ENCODE measurements at regions not wholly inside any gene's neighbourhood (a gene's known extent, or its start where the extent isn't known, plus 50 kb on each side); places are given as distances from the start of the nearest gene placed in this dataset.

GRCh38 chr2:45134014-45134413, 124.8 kb upstream of the SIX2 start:
- DNase-seq = no peak

GRCh38 chr2:45132551-45132950, 123.3 kb upstream of the SIX2 start:
- no peak for DNase-seq

GRCh38 chr2:45131587-45131986, 122.3 kb upstream of the SIX2 start:
- no peak for DNase-seq

GRCh38 chr2:45130736-45131135, 121.5 kb upstream of the SIX2 start:
- DNase-seq = no peak

- DNase-seq = no peak
These were observed 119.3 kb upstream of the SIX2 start for GRCh38 chr2:45128580-45128997.

- DNase-seq = no peak
These were observed 118.6 kb upstream of the SIX2 start for GRCh38 chr2:45127891-45128290.

GRCh38 chr2:45127321-45127720, 118.1 kb upstream of the SIX2 start:
- no peak for DNase-seq

- no peak for DNase-seq
These were observed 116.0 kb upstream of the SIX2 start for GRCh38 chr2:45125232-45125631.

GRCh38 chr2:45124456-45124855, 115.2 kb upstream of the SIX2 start:
- no peak for DNase-seq

- no peak for DNase-seq
These were observed 114.4 kb upstream of the SIX2 start for GRCh38 chr2:45123521-45124191.

- DNase-seq = no peak
These were observed 113.8 kb upstream of the SIX2 start for GRCh38 chr2:45123065-45123464.

GRCh38 chr2:45121236-45121927, 112.1 kb upstream of the SIX2 start:
- no peak for DNase-seq

- no peak for DNase-seq
These were observed 111.3 kb upstream of the SIX2 start for GRCh38 chr2:45120546-45120945.

- no peak for DNase-seq
These were observed 110.6 kb upstream of the SIX2 start for GRCh38 chr2:45119855-45120254.

- DNase-seq = no peak
These were observed 109.8 kb upstream of the SIX2 start for GRCh38 chr2:45119038-45119437.

- no peak for DNase-seq
These were observed 108.1 kb upstream of the SIX2 start for GRCh38 chr2:45117383-45117782.

- DNase-seq = no peak
These were observed 105.9 kb upstream of the SIX2 start for GRCh38 chr2:45115181-45115580.

GRCh38 chr2:45114221-45114955, 105.1 kb upstream of the SIX2 start:
- no peak for DNase-seq

GRCh38 chr2:45112750-45113149, 103.5 kb upstream of the SIX2 start:
- no peak for DNase-seq

- DNase-seq = no peak
These were observed 95.9 kb upstream of the SIX2 start for GRCh38 chr2:45105050-45105582.

- DNase-seq = no peak
These were observed 95.2 kb upstream of the SIX2 start for GRCh38 chr2:45104429-45104828.

GRCh38 chr2:45103351-45104345, 94.4 kb upstream of the SIX2 start:
- DNase-seq = no peak

Data from NCI-H1694 treated with DMSO at 0.1 percent for 48 hours (cell line).